Thyroid gland (tissue), 4 donors: ENCODE measurements at regions not wholly inside any gene's neighbourhood (a gene's known extent, or its start where the extent isn't known, plus 50 kb on each side); places are given as distances from the start of the nearest gene placed in this dataset.

Experiments used
- CTCF ChIP-seq, 6 experiments: fragments of 200-600 bp in 3 of 6; fragments of 450-650 bp in 3 of 6; sonication (generic) in 3 of 6; IDR thresholded peaks; one replicate each; pipeline ENCODE4 v1.5.1; 2016 to 2019; ENCODE audit warnings: antibody characterized with exemption in 6 of 6, mild to moderate bottlenecking in 2 of 6, inconsistent platforms in 1 of 6, moderate library complexity in 1 of 6
- POLR2A ChIP-seq, 2 donors: fragments of 450-650 bp; IDR thresholded peaks; one replicate each; pipeline ENCODE4 v1.6.1; 2017; ENCODE audit warnings: antibody characterized with exemption in 2 of 2, mild to moderate bottlenecking in 2 of 2, moderate library complexity in 1 of 2

- TF ChIP-seq CTCF (IDR thresholded peaks at IDR 0.05) = no peak
- TF ChIP-seq POLR2A (IDR thresholded peaks at IDR 0.05) = no peak
Measured at GRCh38 chr3:23650371-23651140, 155.2 kb upstream of the UBE2E1 start.
